ENCODE measurements at regions not wholly inside any gene's neighbourhood (a gene's known extent, or its start where the extent isn't known, plus 50 kb on each side); places are given as distances from the start of the nearest gene placed in this dataset.

DNA sequence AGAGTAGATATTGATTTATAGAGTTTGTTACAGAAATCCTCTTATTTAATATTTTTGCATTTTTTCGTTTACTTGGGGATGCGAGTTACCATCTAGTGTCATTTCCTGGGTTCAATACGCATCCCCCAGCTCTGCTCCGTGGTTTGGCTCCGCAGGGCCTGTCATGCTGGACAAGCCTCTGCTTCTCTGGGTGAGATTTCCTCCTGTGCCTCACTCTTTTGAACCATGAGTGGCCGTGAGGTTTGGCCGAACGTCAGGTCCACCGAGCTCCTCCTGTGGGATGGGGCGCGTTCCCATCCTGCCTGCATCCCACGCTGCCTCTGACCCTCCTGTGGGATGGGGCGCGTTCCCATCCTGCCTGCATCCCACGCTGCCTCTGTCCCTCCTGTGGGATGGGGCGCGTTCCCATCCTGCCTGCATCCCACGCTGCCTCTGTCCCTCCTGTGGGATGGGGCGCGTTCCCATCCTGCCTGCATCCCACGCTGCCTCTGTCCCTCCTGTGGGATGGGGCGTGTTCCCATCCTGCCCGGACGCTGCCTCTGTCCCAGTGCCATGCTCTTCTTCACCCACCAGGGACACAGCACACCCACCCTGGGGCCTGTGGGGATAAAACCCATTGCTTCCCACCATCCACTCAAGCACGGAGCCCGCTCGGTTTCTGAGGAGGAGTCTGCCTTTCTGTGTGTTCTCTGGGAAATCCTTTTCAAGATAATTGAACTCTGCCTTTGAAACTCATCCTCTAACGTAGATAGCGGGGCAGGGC lies 506.8 kb downstream of the BRD1 start:
- ATAC-seq, result no peak
- Histone ChIP-seq H3K4me3 (ENCODE audit: low read depth in 2 of 2, low read length in 2 of 2) (no peak overlapping the region), H3K27ac (ENCODE audit: low read length) (no peak overlapping the region), H3K36me3 (ENCODE audit: control insufficient read depth, insufficient read depth, low read length) (no peaks in the 10 kb centered on the region), H3K9me3 (ENCODE audit: control insufficient read depth, insufficient read depth, low read depth, low read length) (no peaks in the 10 kb centered on the region), H3K27me3 (ENCODE audit: control insufficient read depth, insufficient read depth, low read length) (peaks cover 16% of the 10 kb centered on the region), H3K4me1 (ENCODE audit: control insufficient read depth, insufficient read depth, low read length) (no peaks in the 10 kb centered on the region)
- intact Hi-C loops (cut with micrococcal nuclease; ENCODE audit: unreplicated experiment) (no loop called here), in situ Hi-C loops (cut with HindIII; ENCODE audit: low pct_unique_long_range_greater_than_20kb, low sequenced_read_pairs) (no loop called here)
- CTCF ChIA-PET, result no interaction called here
- TF ChIP-seq, protein P1, sequence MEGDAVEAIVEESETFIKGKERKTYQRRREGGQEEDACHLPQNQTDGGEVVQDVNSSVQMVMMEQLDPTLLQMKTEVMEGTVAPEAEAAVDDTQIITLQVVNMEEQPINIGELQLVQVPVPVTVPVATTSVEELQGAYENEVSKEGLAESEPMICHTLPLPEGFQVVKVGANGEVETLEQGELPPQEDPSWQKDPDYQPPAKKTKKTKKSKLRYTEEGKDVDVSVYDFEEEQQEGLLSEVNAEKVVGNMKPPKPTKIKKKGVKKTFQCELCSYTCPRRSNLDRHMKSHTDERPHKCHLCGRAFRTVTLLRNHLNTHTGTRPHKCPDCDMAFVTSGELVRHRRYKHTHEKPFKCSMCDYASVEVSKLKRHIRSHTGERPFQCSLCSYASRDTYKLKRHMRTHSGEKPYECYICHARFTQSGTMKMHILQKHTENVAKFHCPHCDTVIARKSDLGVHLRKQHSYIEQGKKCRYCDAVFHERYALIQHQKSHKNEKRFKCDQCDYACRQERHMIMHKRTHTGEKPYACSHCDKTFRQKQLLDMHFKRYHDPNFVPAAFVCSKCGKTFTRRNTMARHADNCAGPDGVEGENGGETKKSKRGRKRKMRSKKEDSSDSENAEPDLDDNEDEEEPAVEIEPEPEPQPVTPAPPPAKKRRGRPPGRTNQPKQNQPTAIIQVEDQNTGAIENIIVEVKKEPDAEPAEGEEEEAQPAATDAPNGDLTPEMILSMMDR (IDR thresholded peaks at IDR 0.05), result no peak
- no peak for TF ChIP-seq SIN3A (IDR thresholded peaks at IDR 0.05; ENCODE audit: borderline replicate concordance, insufficient read depth, low read depth, low read length)
- TF ChIP-seq, protein P2, sequence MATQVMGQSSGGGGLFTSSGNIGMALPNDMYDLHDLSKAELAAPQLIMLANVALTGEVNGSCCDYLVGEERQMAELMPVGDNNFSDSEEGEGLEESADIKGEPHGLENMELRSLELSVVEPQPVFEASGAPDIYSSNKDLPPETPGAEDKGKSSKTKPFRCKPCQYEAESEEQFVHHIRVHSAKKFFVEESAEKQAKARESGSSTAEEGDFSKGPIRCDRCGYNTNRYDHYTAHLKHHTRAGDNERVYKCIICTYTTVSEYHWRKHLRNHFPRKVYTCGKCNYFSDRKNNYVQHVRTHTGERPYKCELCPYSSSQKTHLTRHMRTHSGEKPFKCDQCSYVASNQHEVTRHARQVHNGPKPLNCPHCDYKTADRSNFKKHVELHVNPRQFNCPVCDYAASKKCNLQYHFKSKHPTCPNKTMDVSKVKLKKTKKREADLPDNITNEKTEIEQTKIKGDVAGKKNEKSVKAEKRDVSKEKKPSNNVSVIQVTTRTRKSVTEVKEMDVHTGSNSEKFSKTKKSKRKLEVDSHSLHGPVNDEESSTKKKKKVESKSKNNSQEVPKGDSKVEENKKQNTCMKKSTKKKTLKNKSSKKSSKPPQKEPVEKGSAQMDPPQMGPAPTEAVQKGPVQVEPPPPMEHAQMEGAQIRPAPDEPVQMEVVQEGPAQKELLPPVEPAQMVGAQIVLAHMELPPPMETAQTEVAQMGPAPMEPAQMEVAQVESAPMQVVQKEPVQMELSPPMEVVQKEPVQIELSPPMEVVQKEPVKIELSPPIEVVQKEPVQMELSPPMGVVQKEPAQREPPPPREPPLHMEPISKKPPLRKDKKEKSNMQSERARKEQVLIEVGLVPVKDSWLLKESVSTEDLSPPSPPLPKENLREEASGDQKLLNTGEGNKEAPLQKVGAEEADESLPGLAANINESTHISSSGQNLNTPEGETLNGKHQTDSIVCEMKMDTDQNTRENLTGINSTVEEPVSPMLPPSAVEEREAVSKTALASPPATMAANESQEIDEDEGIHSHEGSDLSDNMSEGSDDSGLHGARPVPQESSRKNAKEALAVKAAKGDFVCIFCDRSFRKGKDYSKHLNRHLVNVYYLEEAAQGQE (IDR thresholded peaks at IDR 0.05; ENCODE audit: insufficient read depth in 1 of 2, low read depth in 2 of 2, low read length in 1 of 2), result no peak
- no peak for TF ChIP-seq TCF7L2 (IDR thresholded peaks at IDR 0.05; ENCODE audit: low read depth, low read length)
- TF ChIP-seq POLR2AphosphoS5 (IDR thresholded peaks at IDR 0.05; ENCODE audit: low read depth, low read length), result no peak
- POLR2A ChIA-PET, result no interaction called here
- no peak for DNase-seq (ENCODE audit: low read depth, low spot score)
- BruUV-seq (replicated peaks), result no TSS peak

DNA sequence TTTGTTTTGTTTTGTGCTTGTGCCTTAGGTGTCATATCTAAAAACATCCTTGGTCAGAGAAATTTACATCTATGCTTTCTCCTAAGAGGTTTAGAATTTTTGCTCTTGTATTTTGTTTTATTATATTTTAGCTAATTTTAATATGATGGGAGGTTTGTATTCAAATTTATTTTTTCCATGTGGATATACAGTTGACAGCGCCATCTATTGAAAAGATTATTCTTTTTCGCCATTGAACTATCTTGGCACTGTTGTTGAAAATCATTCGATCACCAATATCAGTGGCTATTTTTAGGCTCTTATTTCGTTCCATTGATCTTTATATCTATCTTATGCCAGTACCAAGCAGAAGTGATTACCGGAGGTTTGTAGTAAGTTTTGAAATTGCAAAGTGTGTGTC lies 510.3 kb downstream of the BRD1 start:
- ChIA-PET POLR2A (no interaction called here), CTCF (no interaction called here)
- in situ Hi-C loops (cut with HindIII; ENCODE audit: low pct_unique_long_range_greater_than_20kb, low sequenced_read_pairs), result no loop called here
- ATAC-seq (no peak), DNase-seq (ENCODE audit: low read depth, low spot score) (no peak)
- H3K36me3 ChIP-seq (ENCODE audit: control insufficient read depth, insufficient read depth, low read length), result no peaks in the 10 kb centered on the region
- no peak overlapping the region for H3K4me3 ChIP-seq (ENCODE audit: low read depth in 2 of 2, low read length in 2 of 2)
- intact Hi-C loops (cut with micrococcal nuclease; ENCODE audit: unreplicated experiment), result no loop called here
- H3K9me3 ChIP-seq (ENCODE audit: control insufficient read depth, insufficient read depth, low read depth, low read length), result no peaks in the 10 kb centered on the region
- no peaks in the 10 kb centered on the region for H3K4me1 ChIP-seq (ENCODE audit: control insufficient read depth, insufficient read depth, low read length)
- BruUV-seq (replicated peaks), result no TSS peak
- no peak overlapping the region for H3K27ac ChIP-seq (ENCODE audit: low read length)
- H3K27me3 ChIP-seq (ENCODE audit: control insufficient read depth, insufficient read depth, low read length), result peaks cover 18% of the 10 kb centered on the region
- TF ChIP-seq, protein P1 (IDR thresholded peaks at IDR 0.05), result no peak; the same call in 1 of the 2 replicates
- TF ChIP-seq TCF7L2 (IDR thresholded peaks at IDR 0.05; ENCODE audit: low read depth, low read length), result no peak
- TF ChIP-seq POLR2AphosphoS5 (IDR thresholded peaks at IDR 0.05; ENCODE audit: low read depth, low read length), result no peak
- no peak for TF ChIP-seq SIN3A (IDR thresholded peaks at IDR 0.05; ENCODE audit: borderline replicate concordance, insufficient read depth, low read depth, low read length)
- TF ChIP-seq, protein P2 (IDR thresholded peaks at IDR 0.05; ENCODE audit: insufficient read depth in 1 of 2, low read depth in 2 of 2, low read length in 1 of 2), result no peak

Measured in Panc1 (cell line).